Activated CD4-positive, CD25-positive, alpha-beta regulatory T cell treated with anti-CD3 and anti-CD28 coated beads, Interleukin-2, amount 50 U/mL, for 72 hours (primary cell): ENCODE measurements at regions not wholly inside any gene's neighbourhood (a gene's known extent, or its start where the extent isn't known, plus 50 kb on each side); places are given as distances from the start of the nearest gene placed in this dataset.
"Not testable (repeated sequence)": the region's sequence is repeated elsewhere in the genome, so short reads cannot be mapped to it uniquely, and the experiment has no call there.

Experiments used
- DNase-seq: peaks from one replicate; pipeline ENCODE4 v3.0.0; 2021

DNA sequence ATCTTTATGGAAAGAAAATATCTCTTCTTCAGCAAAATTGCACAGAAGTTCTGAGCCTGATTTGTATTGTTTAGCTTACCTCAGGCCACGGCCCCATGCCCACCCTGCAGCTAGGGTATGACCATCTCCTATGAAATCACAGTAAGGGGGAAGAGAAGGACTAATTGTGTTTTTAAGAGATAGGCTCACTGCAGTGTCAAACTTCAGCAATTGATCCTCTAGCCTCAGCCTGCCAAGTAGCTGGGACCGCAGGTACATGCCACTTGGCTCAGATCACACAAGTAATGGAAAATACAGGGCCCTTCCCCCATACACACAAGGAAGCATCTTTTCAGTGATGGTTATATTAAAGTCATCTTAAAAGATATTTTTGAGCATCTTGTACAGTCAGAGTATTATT lies 60.0 kb downstream of the DMAC1 start:
- DNase-seq = no peak

DNA sequence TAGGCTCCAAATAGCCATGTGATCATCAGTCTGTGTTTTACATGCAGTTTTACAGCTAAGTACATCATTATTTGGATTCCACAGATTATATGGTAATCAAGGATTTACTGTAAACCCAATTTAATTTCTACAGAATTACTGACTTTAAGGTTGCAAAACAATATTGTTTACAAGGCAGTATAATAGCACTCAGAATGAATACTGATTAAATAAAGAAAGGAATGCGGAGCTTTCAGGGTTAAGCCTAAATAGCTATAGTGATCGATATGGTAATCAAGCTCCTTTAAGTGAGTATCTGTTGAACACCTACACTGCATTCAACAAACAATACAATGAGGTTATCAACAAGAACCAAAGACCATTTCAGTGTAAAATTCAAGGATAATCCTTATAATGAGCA lies 64.3 kb downstream of the DMAC1 start:
- no peak for DNase-seq

DNA sequence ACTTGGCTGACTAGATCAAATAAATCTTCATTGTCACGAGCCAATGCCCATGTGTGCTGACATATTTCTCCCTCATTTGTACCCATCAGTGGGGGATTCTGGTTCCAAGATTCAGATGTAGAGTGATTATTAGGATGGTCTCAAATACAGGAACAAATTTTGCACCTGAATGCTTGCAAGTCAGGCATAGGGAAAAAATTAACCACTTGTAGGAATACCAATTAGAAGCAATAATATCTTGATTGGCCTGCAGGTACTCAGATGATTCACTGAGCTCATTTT lies 69.5 kb downstream of the DMAC1 start:
- DNase-seq = no peak

GRCh38 chr9:7729371-7730163 lies 70.0 kb downstream of the DMAC1 start:
- DNase-seq = no peak

- no peak for DNase-seq
Observed at GRCh38 chr9:7721291-7721690, 78.3 kb downstream of the DMAC1 start.

GRCh38 chr9:7713088-7713487 lies 86.5 kb downstream of the DMAC1 start:
- not testable (repeated sequence) for DNase-seq

GRCh38 chr9:7710686-7711085 lies 88.9 kb downstream of the DMAC1 start:
- no peak for DNase-seq

GRCh38 chr9:7707934-7708333 lies 91.6 kb downstream of the DMAC1 start:
- no peak for DNase-seq

DNA sequence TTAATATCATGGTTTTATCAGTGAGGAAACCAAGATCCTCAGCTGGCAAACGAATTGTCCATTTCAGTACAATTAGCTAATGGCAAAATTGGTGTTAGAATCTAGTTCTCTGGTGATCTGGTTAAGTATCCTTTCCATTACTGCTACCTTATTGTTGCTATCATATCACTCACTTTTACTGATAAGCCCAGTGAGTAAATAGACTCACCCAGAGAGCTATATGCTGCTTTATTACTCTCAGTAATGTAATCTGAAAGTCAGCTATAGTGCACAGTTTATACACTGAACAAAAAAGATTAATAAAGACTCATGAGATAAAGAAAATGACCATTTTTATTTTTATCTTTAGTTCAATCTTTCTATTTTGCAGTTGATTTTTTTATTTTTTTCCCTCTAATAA lies 95.0 kb downstream of the DMAC1 start:
- no peak for DNase-seq

GRCh38 chr9:7691909-7692308 lies 107.7 kb downstream of the DMAC1 start:
- no peak for DNase-seq

GRCh38 chr9:7690014-7690413 lies 109.6 kb downstream of the DMAC1 start:
- DNase-seq = no peak

DNA sequence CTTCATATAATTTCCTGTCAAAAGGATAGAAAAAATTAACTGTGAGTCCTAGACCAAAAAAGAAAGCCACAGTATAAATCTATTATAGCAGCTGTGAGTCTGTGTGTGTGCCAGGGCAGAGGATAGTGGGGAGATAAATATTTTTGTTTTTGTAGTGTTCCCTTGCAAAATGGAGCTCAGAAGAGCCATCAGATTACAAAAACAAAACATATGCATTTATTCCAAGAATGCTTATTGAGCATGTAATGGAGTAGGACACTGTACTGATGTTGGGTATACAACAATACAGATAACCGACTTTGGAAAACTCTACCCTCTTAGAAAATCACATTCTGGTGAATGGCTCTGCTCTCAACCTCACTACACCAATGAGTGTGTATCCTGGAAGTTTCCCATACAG lies 111.0 kb downstream of the DMAC1 start:
- no peak for DNase-seq

GRCh38 chr9:7676609-7677156 lies 122.9 kb downstream of the DMAC1 start:
- no peak for DNase-seq

GRCh38 chr9:7671847-7672246 lies 127.7 kb downstream of the DMAC1 start:
- no peak for DNase-seq

- DNase-seq = no peak
Observed at GRCh38 chr9:7668541-7668940, 131.0 kb downstream of the DMAC1 start.

- DNase-seq = no peak
Observed at GRCh38 chr9:7665874-7666273, 133.7 kb downstream of the DMAC1 start.

DNA sequence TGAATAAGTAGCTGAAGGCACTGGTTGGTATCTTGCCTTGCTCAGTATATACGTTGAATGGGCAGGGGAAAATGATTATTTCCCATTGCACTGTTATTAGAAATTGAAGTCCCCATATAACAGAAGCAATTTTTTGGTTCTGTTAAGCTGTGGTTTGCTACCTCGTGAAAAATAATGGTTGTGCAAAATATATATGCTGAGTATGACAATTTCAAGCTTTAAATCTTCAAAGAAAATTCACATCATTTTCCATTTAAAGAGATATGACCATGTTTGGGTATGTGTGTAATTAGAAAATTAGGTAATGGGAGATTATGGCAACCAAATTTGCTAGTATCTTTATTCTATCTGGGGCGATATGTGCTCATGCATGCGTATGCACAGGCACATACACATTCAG lies 139.8 kb downstream of the DMAC1 start:
- DNase-seq = no peak

DNA sequence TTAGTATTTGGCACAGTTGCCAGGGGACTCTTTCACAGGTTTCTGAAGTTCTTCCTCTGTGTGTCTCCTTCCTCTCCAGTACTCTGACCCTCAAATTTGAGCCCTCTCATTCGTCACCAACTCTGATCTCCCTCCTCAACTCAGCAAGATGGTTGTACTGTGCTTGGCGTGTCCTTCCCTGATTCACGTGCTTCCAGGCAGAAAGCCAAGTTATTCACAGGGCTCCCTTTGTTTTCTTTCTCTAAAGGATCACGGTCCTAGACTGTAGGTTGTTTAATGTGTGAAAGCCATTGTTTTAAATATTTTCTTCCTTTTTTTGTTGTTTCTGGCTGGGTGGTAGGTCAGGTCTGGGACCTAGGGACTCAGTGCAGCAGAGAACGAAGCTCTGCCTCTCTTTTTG lies 142.9 kb downstream of the DMAC1 start:
- DNase-seq = no peak

GRCh38 chr9:7653262-7653661 lies 146.3 kb downstream of the DMAC1 start:
- DNase-seq = no peak

- DNase-seq = no peak
Observed at GRCh38 chr9:7640231-7640630, 159.3 kb downstream of the DMAC1 start.

DNA sequence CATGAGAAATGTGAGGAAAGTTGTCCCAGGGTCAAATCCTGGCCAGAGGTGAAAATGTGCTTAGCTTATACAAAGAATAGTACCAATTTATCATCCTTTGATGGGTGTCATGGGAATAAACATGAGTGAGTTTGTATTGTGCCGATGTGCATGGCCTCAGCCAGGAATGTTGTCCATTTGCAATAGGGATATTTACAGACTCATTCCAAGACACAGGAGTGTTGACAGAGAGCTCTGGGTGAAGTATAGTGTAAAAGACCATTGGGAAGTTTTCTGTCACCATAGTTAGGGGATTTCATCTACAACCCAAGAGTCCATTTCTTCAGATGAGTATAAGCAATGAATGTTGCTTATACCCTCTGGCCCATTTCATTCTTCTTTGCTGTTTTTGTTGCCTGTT lies 160.1 kb downstream of the DMAC1 start:
- DNase-seq = no peak

DNA sequence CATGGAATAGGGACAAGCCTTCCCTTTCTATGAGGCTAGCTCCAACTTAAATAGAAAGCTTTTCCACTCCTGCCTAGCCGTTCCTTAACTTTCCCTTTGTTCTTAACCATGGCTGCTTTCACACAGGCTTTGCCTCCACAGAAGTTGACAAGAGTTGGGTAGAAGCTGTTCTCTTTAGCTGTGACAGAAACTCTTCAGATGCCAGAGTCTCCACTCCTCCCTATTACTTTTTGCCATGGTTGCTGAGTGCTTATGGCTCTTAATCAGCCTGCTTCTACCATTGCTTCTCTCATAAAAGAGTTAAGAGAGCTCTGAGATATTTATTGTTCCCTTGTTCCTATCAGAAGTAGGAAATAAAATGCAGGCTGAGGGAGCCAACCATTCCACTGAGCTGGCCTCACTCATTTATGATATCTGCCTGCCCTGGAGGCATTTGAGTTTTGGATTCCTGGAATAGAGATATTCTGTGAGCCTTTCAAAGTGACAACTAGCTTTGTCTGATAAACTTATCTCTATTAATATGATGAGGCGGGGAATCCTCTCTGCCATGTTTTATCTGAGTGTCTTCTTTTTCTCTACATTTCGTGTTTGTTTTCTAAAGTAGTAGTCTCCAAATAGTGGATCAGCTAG lies 162.6 kb downstream of the DMAC1 start:
- no peak for DNase-seq

- DNase-seq = no peak
Observed at GRCh38 chr9:7636309-7636708, 163.3 kb downstream of the DMAC1 start.

GRCh38 chr9:7626571-7627029 lies 173.0 kb downstream of the DMAC1 start:
- peak; percentile 31 for DNase-seq

DNA sequence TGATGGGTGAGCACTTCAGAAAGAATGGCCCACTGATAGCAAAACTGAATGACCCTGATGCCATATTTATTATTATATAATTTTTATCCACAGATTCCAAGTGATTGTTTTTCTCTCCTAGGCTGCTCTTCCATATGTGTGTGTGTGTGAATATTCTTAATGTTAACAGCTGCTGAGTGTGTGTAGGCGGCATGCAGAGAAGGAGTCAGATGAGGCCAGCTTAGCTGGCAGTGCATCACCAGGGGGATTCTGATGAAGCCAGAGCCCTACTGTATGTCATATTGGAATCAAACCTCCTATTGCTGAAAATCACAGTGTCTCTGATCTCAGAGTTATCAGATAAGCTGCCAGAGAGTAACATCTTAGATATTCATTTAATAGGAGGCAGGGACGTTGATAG lies 177.1 kb downstream of the DMAC1 start:
- no peak for DNase-seq
